Left ventricle myocardium inferior (tissue), 1 donor: ENCODE measurements at regions not wholly inside any gene's neighbourhood (a gene's known extent, or its start where the extent isn't known, plus 50 kb on each side); places are given as distances from the start of the nearest gene placed in this dataset.

Source experiments
- DNase-seq: peaks from one replicate; pipeline ENCODE4 v3.0.0-alpha.2; 2020
- H3K27ac ChIP-seq: fragments of 200-600 bp; replicated peaks from 2 replicates; pipeline ENCODE4 v1.8.0; 2021
- H3K27me3 ChIP-seq: fragments of 200-600 bp; 2 replicates; pipeline ENCODE4 v1.8.0; 2021; ENCODE audit warnings: low read depth
- H3K36me3 ChIP-seq: fragments of 200-600 bp; 2 replicates; pipeline ENCODE4 v1.8.0; 2021
- H3K4me1 ChIP-seq: fragments of 200-600 bp; 2 replicates; pipeline ENCODE4 v1.8.0; 2021
- H3K4me3 ChIP-seq: fragments of 200-600 bp; 2 replicates; pipeline ENCODE4 v1.8.0; 2021; ENCODE audit warnings: mild to moderate bottlenecking, moderate library complexity
- H3K9me3 ChIP-seq: fragments of 200-600 bp; replicated peaks from 2 replicates; pipeline ENCODE4 v1.8.0; 2021
- CTCF ChIP-seq: fragments of 200-600 bp; IDR thresholded peaks from 2 replicates; pipeline ENCODE4 v1.8.0; 2021; ENCODE audit warnings: antibody characterized with exemption, mild to moderate bottlenecking, borderline replicate concordance
- intact Hi-C: fragments of 100-400 bp; cut with micrococcal nuclease; formaldehyde crosslinking; loops from one replicate; pipeline ENCODE4 v1.11.0; 2022
- donor health status: DM: no; HTN: yes; CAD: no; lungs with severe emphysema.

- Histone ChIP-seq H3K36me3 (no peaks in the 10 kb centered on the region), H3K4me1 (peaks cover 16% of the 10 kb centered on the region), H3K27me3 (no peaks in the 10 kb centered on the region), H3K27ac (no peak overlapping the region), H3K9me3 (no peaks in the 10 kb centered on the region), H3K4me3 (no peak overlapping the region)
- DNase-seq: no peak
- no peak for TF ChIP-seq CTCF
- intact Hi-C loops: no loop called here
These were observed 437.0 kb downstream of the ZNF608 start for GRCh38 chr5:124309241-124309980.

- intact Hi-C loops: no loop called here
- H3K9me3 ChIP-seq: no peaks in the 10 kb centered on the region
- DNase-seq: no peak
- H3K4me1 ChIP-seq: peaks cover 6% of the 10 kb centered on the region
- H3K4me3 ChIP-seq: no peak overlapping the region
- no peaks in the 10 kb centered on the region for H3K36me3 ChIP-seq
- no peaks in the 10 kb centered on the region for H3K27me3 ChIP-seq
- TF ChIP-seq CTCF: no peak
- no peak overlapping the region for H3K27ac ChIP-seq
These were observed 443.1 kb downstream of the ZNF608 start for GRCh38 chr5:124303366-124303765.

GRCh38 chr5:124302533-124302932, 443.9 kb downstream of the ZNF608 start:
- DNase-seq: no peak
- Histone ChIP-seq H3K9me3 (no peaks in the 10 kb centered on the region), H3K4me3 (no peak overlapping the region), H3K4me1 (peaks cover 6% of the 10 kb centered on the region), H3K27ac (no peak overlapping the region), H3K27me3 (no peaks in the 10 kb centered on the region), H3K36me3 (no peaks in the 10 kb centered on the region)
- intact Hi-C loops: no loop called here
- no peak for TF ChIP-seq CTCF

- intact Hi-C loops: no loop called here
- H3K36me3 ChIP-seq: no peaks in the 10 kb centered on the region
- TF ChIP-seq CTCF: no peak
- DNase-seq: no peak
- H3K27ac ChIP-seq: no peak overlapping the region
- no peak overlapping the region for H3K4me3 ChIP-seq
- H3K4me1 ChIP-seq: peaks cover 6% of the 10 kb centered on the region
- H3K9me3 ChIP-seq: no peaks in the 10 kb centered on the region
- no peaks in the 10 kb centered on the region for H3K27me3 ChIP-seq
These were observed 444.6 kb downstream of the ZNF608 start for GRCh38 chr5:124301850-124302249.

- H3K27ac ChIP-seq: no peak overlapping the region
- H3K4me3 ChIP-seq: no peak overlapping the region
- no peaks in the 10 kb centered on the region for H3K36me3 ChIP-seq
- H3K4me1 ChIP-seq: peaks cover 6% of the 10 kb centered on the region
- no peak for TF ChIP-seq CTCF
- no peaks in the 10 kb centered on the region for H3K27me3 ChIP-seq
- no peak for DNase-seq
- intact Hi-C loops: no loop called here
- H3K9me3 ChIP-seq: no peaks in the 10 kb centered on the region
These were observed 445.4 kb downstream of the ZNF608 start for GRCh38 chr5:124300815-124301621.
